ENCODE measurements at regions not wholly inside any gene's neighbourhood (a gene's known extent, or its start where the extent isn't known, plus 50 kb on each side); places are given as distances from the start of the nearest gene placed in this dataset.

- H3K4me3 ChIP-seq (ENCODE audit: insufficient read depth, low read depth, low read length), result no peak overlapping the region
- no peak for DNase-seq
- H3K36me3 ChIP-seq (replicated peaks; ENCODE audit: control insufficient read depth, insufficient read depth, low read length), result no peaks in the 10 kb centered on the region
- no peaks in the 10 kb centered on the region for H3K27me3 ChIP-seq (ENCODE audit: control insufficient read depth, insufficient read depth, low read length)
Observed at GRCh38 chr16:48447428-48447827, 62.2 kb upstream of the SIAH1 start.

GRCh38 chr16:48446534-48446920 is 61.3 kb upstream of the SIAH1 start:
- peak; percentile 40 for DNase-seq
- no peaks in the 10 kb centered on the region for H3K27me3 ChIP-seq (ENCODE audit: control insufficient read depth, insufficient read depth, low read length)
- H3K36me3 ChIP-seq (replicated peaks; ENCODE audit: control insufficient read depth, insufficient read depth, low read length), result no peaks in the 10 kb centered on the region
- no peak overlapping the region for H3K4me3 ChIP-seq (ENCODE audit: insufficient read depth, low read depth, low read length)

GRCh38 chr16:48445782-48446533 is 60.7 kb upstream of the SIAH1 start:
- H3K27me3 ChIP-seq (ENCODE audit: control insufficient read depth, insufficient read depth, low read length), result no peaks in the 10 kb centered on the region
- no peaks in the 10 kb centered on the region for H3K36me3 ChIP-seq (replicated peaks; ENCODE audit: control insufficient read depth, insufficient read depth, low read length)
- H3K4me3 ChIP-seq (ENCODE audit: insufficient read depth, low read depth, low read length), result no peak overlapping the region
- DNase-seq, result no peak

- Histone ChIP-seq H3K36me3 (replicated peaks; ENCODE audit: control insufficient read depth, insufficient read depth, low read length) (no peaks in the 10 kb centered on the region), H3K4me3 (ENCODE audit: insufficient read depth, low read depth, low read length) (no peak overlapping the region), H3K27me3 (ENCODE audit: control insufficient read depth, insufficient read depth, low read length) (no peaks in the 10 kb centered on the region)
- DNase-seq, result no peak
Observed at GRCh38 chr16:48444574-48444973, 59.4 kb upstream of the SIAH1 start.

GRCh38 chr16:48442379-48442778 is 57.2 kb upstream of the SIAH1 start:
- no peaks in the 10 kb centered on the region for H3K27me3 ChIP-seq (ENCODE audit: control insufficient read depth, insufficient read depth, low read length)
- DNase-seq, result no peak
- no peaks in the 10 kb centered on the region for H3K36me3 ChIP-seq (replicated peaks; ENCODE audit: control insufficient read depth, insufficient read depth, low read length)
- H3K4me3 ChIP-seq (ENCODE audit: insufficient read depth, low read depth, low read length), result no peak overlapping the region

- no peak for DNase-seq
- Histone ChIP-seq H3K4me3 (ENCODE audit: insufficient read depth, low read depth, low read length) (no peak overlapping the region), H3K36me3 (replicated peaks; ENCODE audit: control insufficient read depth, insufficient read depth, low read length) (no peaks in the 10 kb centered on the region), H3K27me3 (ENCODE audit: control insufficient read depth, insufficient read depth, low read length) (no peaks in the 10 kb centered on the region)
Observed at GRCh38 chr16:48441863-48442279, 56.7 kb upstream of the SIAH1 start.

- Histone ChIP-seq H3K4me3 (ENCODE audit: insufficient read depth, low read depth, low read length) (no peak overlapping the region), H3K36me3 (replicated peaks; ENCODE audit: control insufficient read depth, insufficient read depth, low read length) (no peaks in the 10 kb centered on the region), H3K27me3 (ENCODE audit: control insufficient read depth, insufficient read depth, low read length) (no peaks in the 10 kb centered on the region)
- no peak for DNase-seq
Observed at GRCh38 chr16:48441106-48441505, 55.9 kb upstream of the SIAH1 start.

- H3K36me3 ChIP-seq (replicated peaks; ENCODE audit: control insufficient read depth, insufficient read depth, low read length), result no peaks in the 10 kb centered on the region
- no peak overlapping the region for H3K4me3 ChIP-seq (ENCODE audit: insufficient read depth, low read depth, low read length)
- no peaks in the 10 kb centered on the region for H3K27me3 ChIP-seq (ENCODE audit: control insufficient read depth, insufficient read depth, low read length)
- DNase-seq, result no peak
Observed at GRCh38 chr16:48438414-48438813, 53.2 kb upstream of the SIAH1 start.

- Histone ChIP-seq H3K4me3 (ENCODE audit: insufficient read depth, low read depth, low read length) (no peak overlapping the region), H3K27me3 (ENCODE audit: control insufficient read depth, insufficient read depth, low read length) (no peaks in the 10 kb centered on the region), H3K36me3 (replicated peaks; ENCODE audit: control insufficient read depth, insufficient read depth, low read length) (no peaks in the 10 kb centered on the region)
- DNase-seq, result no peak
Observed at GRCh38 chr16:48435906-48436305, 50.7 kb upstream of the SIAH1 start.

- H3K27me3 ChIP-seq (ENCODE audit: control insufficient read depth, insufficient read depth, low read length), result no peaks in the 10 kb centered on the region
- H3K4me3 ChIP-seq (ENCODE audit: insufficient read depth, low read depth, low read length), result no peak overlapping the region
- no peaks in the 10 kb centered on the region for H3K36me3 ChIP-seq (replicated peaks; ENCODE audit: control insufficient read depth, insufficient read depth, low read length)
- DNase-seq, result no peak
Observed at GRCh38 chr16:48435318-48435680, 50.1 kb upstream of the SIAH1 start.

All from H7 (cell line).